HCT116 (cell line): ENCODE measurements at regions not wholly inside any gene's neighbourhood (a gene's known extent, or its start where the extent isn't known, plus 50 kb on each side); places are given as distances from the start of the nearest gene placed in this dataset.

Source experiments
- CTCF ChIP-seq, 3 experiments: fragments of 200-600 bp in 1 of 3; sonication (generic) in 1 of 3; IDR thresholded peaks in 2 of 3; conservative IDR thresholded peaks in 1 of 3; 2 replicates each; pipeline ENCODE4 v1.5.1; 2012 to 2017; ENCODE audit warnings: low read depth in 2 of 3, low read length in 2 of 3, antibody characterized with exemption in 1 of 3, borderline replicate concordance in 1 of 3, control low read depth in 1 of 3, mild to moderate bottlenecking in 1 of 3, mixed read lengths in 1 of 3, mixed run types in 1 of 3, moderate library complexity in 1 of 3; ENCODE audit not compliant: insufficient read depth in 1 of 3
- JUND ChIP-seq: IDR thresholded peaks from 2 replicates; pipeline ENCODE4 v1.6.1; 2012

GRCh38 chr6:141337191-141337590 lies 795.5 kb upstream of the GJE1 start:
- TF ChIP-seq CTCF (IDR thresholded peaks at IDR 0.05 in 2 of 3, conservative IDR thresholded peaks at IDR 0.05 in 1 of 3; ENCODE audit: borderline replicate concordance in 1 of 3, insufficient read depth in 1 of 3, low read depth in 2 of 3, low read length in 2 of 3) (no peak), JUND (no peak)
